HG03558 (cell line): ENCODE measurements at regions not wholly inside any gene's neighbourhood (a gene's known extent, or its start where the extent isn't known, plus 50 kb on each side); places are given as distances from the start of the nearest gene placed in this dataset.

ENCODE experiments used
- ATAC-seq: cut with Tn5 transposase; IDR thresholded peaks from one replicate; pipeline ENCODE4 v1.9.1; 2021; ENCODE audit warnings: moderate number of reproducible peaks; ENCODE audit not compliant: unreplicated experiment; ENCODE audit errors: extremely low read depth

DNA sequence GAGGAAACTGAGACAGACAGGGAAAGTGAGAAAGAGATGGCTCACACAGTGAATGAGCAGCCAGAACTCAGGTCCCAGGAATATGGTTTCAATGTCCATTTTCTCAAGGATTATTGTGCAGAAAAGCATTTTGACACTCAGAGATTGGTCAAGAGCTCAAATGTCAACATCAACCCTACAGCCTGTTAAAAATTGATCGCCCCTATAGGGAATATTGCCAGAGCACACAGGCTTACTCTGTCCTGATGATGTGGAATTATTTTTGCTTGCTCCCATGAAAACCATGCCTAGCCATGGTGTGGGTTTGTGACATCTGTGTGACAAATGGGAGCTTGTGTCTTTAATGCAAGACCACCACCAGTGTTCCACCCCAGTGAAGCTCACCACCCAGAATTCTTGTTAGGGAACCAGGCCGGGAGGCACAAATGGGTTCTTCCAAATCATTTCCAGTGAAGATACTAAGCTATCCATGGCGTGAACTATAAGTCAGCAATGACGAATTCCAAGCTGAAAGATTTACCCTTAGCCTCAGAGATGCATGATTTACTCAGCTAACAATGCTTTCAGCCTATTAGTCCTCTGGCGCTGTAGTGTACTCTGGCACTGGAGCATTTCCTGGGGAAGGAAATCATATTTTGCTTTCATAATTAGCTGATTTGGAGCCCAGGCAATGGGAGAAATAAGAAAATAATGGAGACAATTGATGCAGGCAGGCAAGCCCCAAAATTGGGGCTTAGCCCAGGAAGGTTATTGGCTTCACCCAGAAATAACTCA, 1188.2 kb upstream of the TMEM132C start:
- ATAC-seq = no peak

- no peak for ATAC-seq
Measured at GRCh38 chr12:127079636-127080035, 1187.3 kb upstream of the TMEM132C start.

DNA sequence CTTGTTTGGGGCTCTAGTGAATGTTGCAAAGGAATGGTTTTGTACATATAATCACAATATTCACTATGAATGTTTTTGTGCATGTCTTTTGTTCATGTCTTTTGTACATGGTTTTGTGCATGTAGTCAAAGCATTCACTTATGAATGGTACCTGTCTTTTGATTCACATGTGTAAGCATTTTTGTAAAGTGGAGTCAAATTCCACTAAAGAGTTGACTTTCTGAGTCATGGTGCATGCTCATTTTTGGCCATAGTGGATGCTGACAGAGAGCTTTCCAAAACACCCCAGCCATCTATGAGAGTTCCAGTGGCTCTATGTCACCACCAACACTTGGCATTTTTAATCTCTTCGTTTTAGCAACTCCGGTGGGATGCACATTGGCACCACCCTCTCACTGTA, 1185.9 kb upstream of the TMEM132C start:
- ATAC-seq = no peak

DNA sequence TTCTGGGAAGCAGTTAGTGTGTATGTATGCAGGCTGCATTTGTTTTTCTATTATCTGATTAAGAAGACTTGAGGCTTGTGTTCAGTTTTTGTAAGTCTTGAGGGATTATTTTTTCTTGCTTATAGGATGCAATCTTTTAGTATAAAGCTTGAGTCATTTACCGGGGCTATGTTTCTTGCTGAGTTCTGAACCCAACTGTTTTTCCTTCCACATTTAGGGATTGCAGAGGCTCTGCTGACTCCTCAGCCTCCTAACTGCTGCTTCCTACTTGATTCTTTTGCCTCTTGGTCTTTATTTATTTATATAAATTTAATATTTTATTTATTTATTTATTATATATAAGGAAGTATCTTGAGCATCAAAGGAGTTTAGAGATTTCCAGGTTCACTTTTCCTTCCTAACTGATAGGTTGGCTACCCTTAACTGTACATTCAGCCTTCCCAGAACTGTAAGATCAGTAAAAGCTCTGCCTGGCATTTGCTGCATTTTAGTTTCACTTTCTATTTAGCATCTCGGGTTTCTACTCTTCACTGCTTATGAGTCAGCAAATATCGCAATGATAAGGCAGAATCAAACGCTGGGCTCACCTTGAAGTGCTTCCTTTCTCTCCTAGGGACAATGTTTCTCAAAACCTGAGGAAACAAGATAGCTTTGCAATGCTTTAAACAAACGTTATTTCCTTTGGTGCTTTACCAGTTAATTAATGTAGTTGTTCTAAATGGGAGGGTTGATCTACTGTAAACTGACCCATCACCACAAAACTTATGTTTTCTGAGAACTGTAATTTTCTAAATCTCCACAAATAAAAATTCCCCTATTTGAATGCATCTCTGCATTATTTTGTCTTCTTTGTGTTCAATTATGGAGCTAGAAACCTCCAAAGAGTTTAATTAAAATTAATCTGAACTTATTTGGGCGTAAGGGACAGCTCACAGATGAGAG, 1183.7 kb upstream of the TMEM132C start:
- peak; percentile 97 for ATAC-seq

GRCh38 chr12:127101076-127101475, 1165.9 kb upstream of the TMEM132C start:
- ATAC-seq = no peak

DNA sequence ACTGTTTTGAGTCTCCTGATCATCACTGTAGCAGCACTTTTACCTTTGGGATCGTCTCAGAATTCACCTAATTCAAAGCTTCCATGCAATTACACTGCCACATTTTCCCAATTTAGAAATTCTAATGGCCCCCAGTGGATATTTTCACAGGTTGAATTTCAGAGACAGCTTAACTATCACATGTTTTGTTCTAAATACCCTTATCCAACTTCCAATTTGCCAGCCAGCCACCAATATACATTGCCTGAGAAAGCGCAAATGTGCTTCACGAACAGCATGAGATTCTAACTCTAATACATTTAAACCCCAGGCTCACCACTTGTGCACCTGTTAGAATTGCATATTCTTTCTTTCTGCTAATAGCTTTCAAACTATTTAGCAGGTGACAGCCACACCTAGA, 1160.9 kb upstream of the TMEM132C start:
- no peak for ATAC-seq

DNA sequence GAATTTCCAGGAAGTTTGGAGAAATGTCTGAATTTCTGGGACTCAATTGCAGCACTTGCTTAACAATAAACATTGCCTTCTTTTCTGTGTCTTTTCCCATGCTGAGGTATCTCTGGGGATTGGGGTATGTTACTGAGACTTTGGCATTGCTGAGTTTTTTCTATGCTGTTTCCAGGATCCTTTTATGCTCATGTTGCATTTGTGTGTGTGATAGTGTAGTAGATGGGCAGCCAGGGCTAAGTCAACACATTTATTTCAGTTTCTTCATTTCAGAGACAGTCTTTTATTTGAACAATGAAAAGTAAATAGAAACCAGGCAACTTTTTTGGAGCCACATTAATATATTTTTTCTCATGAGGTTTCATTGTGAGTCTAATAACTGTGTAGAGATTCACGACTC, 1160.3 kb upstream of the TMEM132C start:
- no peak for ATAC-seq

GRCh38 chr12:127107744-127108143, 1159.2 kb upstream of the TMEM132C start:
- no peak for ATAC-seq

DNA sequence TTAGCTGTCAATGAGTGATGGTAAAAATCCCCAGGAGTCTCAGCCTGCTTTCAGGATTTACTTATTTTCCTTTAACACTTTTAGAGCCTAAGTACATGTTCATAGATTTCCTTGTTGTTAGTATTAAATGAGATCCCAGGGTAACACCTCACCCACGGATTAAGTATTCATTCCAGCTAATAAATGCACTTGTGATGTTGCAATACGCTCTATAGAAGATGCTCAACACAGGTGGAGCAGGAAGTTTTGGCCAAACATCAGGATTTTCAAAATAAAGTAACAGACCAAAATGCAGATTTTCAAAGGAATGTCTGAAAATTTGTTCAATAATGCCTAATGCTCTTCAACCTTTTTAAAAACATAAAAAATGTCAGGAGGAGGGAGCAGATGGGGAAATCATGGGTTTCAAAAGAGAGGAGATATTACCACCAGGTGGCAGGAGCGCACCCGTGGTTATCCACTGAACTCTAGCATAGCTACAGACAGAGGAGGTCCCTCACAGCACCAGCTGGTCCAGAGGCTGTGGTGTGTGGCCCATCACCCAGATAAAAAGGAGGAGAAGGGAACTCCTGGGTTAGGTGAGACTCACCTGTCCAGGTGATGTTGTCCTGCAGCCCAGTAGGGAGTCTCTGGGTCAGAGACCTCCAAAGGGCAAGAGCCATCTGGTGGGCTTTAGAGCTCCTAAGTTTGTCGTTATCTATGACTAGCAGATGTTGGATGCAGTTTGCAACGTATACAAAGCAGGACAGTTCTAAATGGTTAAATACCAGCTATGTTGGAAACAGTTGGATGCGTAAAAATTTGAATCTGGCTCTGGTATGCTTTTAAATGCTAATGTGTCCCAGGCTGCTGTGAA, 1158.4 kb upstream of the TMEM132C start:
- ATAC-seq = no peak

DNA sequence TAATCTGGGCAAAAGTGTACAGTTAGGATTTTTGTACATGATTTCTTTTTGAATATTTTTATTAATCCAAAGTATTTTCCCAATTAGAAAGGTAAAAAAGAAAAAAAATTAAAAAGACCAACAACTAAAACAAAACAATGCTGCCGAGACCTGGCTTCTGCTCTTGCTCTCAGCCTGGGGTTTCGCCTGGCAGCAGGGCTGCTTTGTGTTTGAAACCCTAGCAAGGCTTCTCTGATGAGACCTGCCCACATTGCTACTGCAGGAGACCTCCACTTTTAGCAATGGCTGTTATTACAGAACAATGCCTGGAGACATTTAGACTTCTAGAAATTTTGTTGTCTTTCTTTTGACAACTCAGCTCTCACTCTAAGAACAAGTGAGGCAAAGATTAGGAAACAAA, 1153.0 kb upstream of the TMEM132C start:
- no peak for ATAC-seq

DNA sequence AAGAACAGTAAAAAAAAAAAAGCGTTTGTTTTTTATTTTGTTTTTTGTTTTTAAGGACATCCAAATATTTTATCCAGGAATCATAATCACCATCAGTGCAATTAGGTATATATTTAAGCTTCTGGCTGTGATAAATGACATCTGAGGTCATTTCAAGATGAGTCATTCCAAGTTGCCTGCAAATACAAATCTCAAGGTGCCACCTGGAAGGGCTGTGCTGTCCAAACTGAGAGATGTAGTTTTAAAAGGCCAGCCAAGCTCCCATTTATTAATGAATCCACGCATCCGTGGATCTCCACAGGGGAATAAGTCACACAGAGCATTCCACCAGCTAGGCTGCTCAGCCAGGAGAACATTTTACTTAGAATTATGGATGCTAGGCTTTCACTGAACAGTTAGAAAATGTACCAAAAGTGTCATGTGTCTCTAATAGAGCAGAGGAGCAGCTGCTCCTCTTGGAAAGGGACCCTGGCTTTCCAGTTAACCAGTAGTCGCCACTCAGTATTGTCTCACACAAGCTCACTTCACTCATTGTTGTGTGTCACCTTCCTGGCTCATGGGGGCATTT, 1151.4 kb upstream of the TMEM132C start:
- no peak for ATAC-seq

DNA sequence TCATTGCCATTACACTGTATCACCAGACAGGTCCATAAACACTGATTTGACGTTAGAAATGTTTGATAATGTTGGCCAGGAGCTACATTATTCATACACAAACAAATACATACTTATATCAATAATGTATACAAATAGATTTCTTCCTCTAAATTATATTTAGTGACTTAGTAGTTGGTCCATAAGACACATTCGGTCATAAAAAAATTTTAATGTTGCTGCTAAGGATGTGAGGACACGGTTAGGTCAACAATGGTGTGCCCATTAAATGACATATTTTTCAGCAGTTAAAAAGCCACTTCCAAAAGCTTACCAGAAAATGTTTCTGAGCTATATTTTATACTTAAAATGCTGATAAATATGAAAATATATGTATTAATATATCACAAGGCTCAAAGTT, 1148.7 kb upstream of the TMEM132C start:
- ATAC-seq = no peak

- ATAC-seq = no peak
Measured at GRCh38 chr12:127119600-127120140, 1147.3 kb upstream of the TMEM132C start.

DNA sequence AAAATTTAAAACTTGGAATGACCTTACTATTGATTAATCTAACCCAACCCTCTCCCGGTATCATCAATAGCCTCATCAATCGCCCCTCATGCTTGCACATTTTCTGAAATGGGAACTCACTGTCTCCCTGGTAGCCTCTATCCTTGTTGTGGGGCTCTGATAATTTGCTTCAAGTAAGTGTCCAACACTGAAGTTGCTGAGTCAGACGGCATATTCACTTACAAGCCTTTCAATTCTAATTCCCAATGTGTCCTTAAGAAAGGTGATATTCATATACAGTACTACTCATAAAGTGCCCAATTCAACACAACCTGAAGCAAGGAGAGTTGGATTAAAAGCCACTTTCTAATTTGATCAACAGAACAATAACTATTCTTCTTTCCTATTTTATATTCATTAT, 1146.1 kb upstream of the TMEM132C start:
- no peak for ATAC-seq

GRCh38 chr12:127121494-127122084, 1145.4 kb upstream of the TMEM132C start:
- no peak for ATAC-seq

DNA sequence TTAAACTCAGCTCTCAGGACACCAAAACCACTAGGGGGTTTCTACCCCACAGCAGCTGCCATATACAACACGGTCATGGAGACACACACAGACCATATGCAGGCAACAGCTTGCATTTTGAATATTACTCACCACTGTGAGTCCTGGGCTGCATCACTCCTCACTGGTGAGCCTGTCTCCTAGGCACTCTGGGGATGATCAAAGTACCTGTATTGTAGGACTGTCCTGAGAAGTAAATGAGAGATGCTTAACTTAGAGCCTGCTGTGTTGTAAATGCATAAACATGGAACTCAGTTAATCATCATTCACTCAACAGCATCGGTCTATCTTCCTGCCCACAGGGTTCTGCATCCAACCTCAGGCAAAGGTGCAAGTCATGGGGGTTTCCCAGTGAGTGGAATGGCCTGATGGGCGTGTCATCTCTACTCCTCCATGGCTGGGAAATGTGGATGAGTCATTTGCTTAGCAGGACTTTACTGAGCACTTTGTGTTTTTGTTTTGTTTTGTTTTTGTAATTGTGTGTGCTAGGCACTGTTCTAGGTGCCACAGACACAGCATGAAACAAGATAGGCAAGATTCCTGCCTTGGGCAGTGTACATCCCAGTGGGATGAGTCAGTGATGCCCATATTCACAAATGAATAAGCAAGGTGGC, 1141.2 kb upstream of the TMEM132C start:
- peak; percentile 77 for ATAC-seq

DNA sequence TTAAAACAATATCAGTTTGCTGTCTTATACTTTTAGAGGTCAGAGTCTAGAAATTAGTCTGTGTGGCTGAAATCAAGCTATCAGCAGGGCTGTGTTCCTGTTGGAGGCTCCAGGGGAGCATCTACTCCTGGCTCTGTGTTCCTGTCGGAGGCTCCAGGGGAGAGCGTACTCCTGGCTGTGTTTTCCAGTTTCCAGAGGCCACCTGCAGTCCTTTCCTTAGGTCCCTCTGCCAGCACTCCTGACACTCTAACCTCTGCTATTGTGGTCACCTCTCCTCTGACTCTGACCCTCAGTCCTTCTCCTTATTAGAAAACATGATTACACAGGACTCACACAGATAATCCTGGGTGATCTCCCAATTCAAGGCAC, 1140.7 kb upstream of the TMEM132C start:
- ATAC-seq = no peak

DNA sequence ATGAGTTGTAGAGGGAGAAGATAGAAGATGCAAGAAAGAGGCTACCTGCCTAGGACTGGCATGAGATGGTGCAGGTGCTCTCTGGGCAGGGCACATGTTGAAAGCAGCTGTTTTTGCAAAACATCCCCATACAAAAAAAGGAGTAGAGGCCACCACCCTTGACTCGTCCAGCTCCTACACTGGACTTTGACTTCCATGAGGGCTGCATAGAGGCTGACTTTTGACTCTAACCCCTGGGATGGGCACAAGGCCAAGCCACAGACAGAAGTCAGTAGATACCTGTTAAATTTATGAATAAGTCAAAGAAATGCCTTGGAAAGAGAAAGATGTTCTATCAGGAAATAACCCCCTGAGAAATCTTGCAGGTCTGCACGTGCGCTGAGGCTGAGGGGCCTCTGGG, 1139.1 kb upstream of the TMEM132C start:
- ATAC-seq = no peak

GRCh38 chr12:127130506-127131124, 1136.4 kb upstream of the TMEM132C start:
- no peak for ATAC-seq
